Smooth muscle cell (in vitro differentiated cells): ENCODE measurements at regions not wholly inside any gene's neighbourhood (a gene's known extent, or its start where the extent isn't known, plus 50 kb on each side); places are given as distances from the start of the nearest gene placed in this dataset.

Source experiments
- DNase-seq: peaks from one replicate; lab custom pipeline; 2025; ENCODE audit not compliant: unreplicated experiment; lab: John Stamatoyannopoulos, UW
- H2AFZ ChIP-seq: fragments of 200-600 bp; sonication (generic); 2 replicates; pipeline ENCODE4 v1.6.0; 2016; ENCODE audit warnings: antibody characterized with exemption, low read depth, mild to moderate bottlenecking
- H3F3A ChIP-seq: fragments of 200-600 bp; sonication (generic); 2 replicates; pipeline ENCODE4 v1.6.0; 2017; ENCODE audit warnings: antibody characterized with exemption, low read depth
- H3K27ac ChIP-seq: fragments of 200-600 bp; sonication (generic); 2 replicates; pipeline ENCODE4 v1.5.1; 2016; ENCODE audit warnings: low read depth, mild to moderate bottlenecking
- H3K27me3 ChIP-seq: fragments of 200-600 bp; sonication (generic); 2 replicates; pipeline ENCODE4 v1.6.1; 2016; ENCODE audit warnings: low read depth, mild to moderate bottlenecking
- H3K36me3 ChIP-seq: fragments of 200-600 bp; sonication (generic); 2 replicates; pipeline ENCODE4 v1.5.1; 2016; ENCODE audit warnings: low read depth
- H3K4me1 ChIP-seq: fragments of 200-600 bp; sonication (generic); 2 replicates; pipeline ENCODE4 v1.5.1; 2016; ENCODE audit warnings: low read depth
- H3K4me2 ChIP-seq: fragments of 200-600 bp; sonication (generic); 2 replicates; pipeline ENCODE4 v1.6.0; 2016; ENCODE audit warnings: mild to moderate bottlenecking
- H3K4me3 ChIP-seq: fragments of 200-600 bp; sonication (generic); 2 replicates; pipeline ENCODE4 v1.5.1; 2016; ENCODE audit warnings: mild to moderate bottlenecking
- H3K79me2 ChIP-seq: fragments of 200-600 bp; sonication (generic); 2 replicates; pipeline ENCODE4 v1.6.0; 2016; ENCODE audit warnings: low read depth, mild to moderate bottlenecking
- H3K9ac ChIP-seq: fragments of 200-600 bp; sonication (generic); 2 replicates; pipeline ENCODE4 v1.6.0; 2016; ENCODE audit warnings: low read depth
- H3K9me3 ChIP-seq: fragments of 200-600 bp; sonication (generic); replicated peaks from 2 replicates; pipeline ENCODE4 v1.5.1; 2016; ENCODE audit warnings: low read depth
- H4K20me1 ChIP-seq: fragments of 200-600 bp; sonication (generic); 2 replicates; pipeline ENCODE4 v1.6.0; 2016; ENCODE audit warnings: low read depth
- CTCF ChIP-seq: fragments of 200-600 bp; sonication (generic); IDR thresholded peaks from 2 replicates; pipeline ENCODE4 v1.5.1; 2017; ENCODE audit warnings: borderline replicate concordance, mild to moderate bottlenecking, antibody characterized with exemption; ENCODE audit not compliant: insufficient read depth, poor library complexity, severe bottlenecking
- WGBS: methylation state at CpG from one replicate; pipeline ENCODE4 v1.1.7; 2016; ENCODE audit warnings: low lambda C conversion rate; 5-methylcytosine and 5-hydroxymethylcytosine counted together

GRCh38 chr1:106676021-106676420 lies 380.5 kb upstream of the PRMT6 start:
- no peak overlapping the region for H3K4me3 ChIP-seq
- 70% methylated on average over 2 of the region's 2 CpGs for WGBS

GRCh38 chr1:106677181-106677580 lies 379.3 kb upstream of the PRMT6 start:
- no peak overlapping the region for H2AFZ ChIP-seq
- 85% methylated on average over 3 of the region's 3 CpGs for WGBS
- no peaks in the 10 kb centered on the region for H4K20me1 ChIP-seq
- H3K36me3 ChIP-seq: no peaks in the 10 kb centered on the region
- no peak overlapping the region for H3K4me2 ChIP-seq
- H3K79me2 ChIP-seq: no peaks in the 10 kb centered on the region
- no peaks in the 10 kb centered on the region for H3K27me3 ChIP-seq
- no peaks in the 10 kb centered on the region for H3K4me1 ChIP-seq
- TF ChIP-seq CTCF: no peak
- no peaks in the 10 kb centered on the region for H3F3A ChIP-seq
- no peaks in the 10 kb centered on the region for H3K9me3 ChIP-seq
- no peak overlapping the region for H3K27ac ChIP-seq
- H3K4me3 ChIP-seq: no peak overlapping the region
- H3K9ac ChIP-seq: no peak overlapping the region
- no peak for DNase-seq

More at GRCh38 chr1:106676021-106676420, 380.5 kb upstream of the PRMT6 start:
- H2AFZ ChIP-seq: no peak overlapping the region
- H3K36me3 ChIP-seq: no peaks in the 10 kb centered on the region
- H3K27ac ChIP-seq: no peak overlapping the region
- DNase-seq: no peak
- H3F3A ChIP-seq: no peaks in the 10 kb centered on the region
- no peak for TF ChIP-seq CTCF
- H3K9me3 ChIP-seq: no peaks in the 10 kb centered on the region
- H4K20me1 ChIP-seq: no peaks in the 10 kb centered on the region
- H3K4me1 ChIP-seq: no peaks in the 10 kb centered on the region
- peak overlapping the region; percentile 1 for H3K4me2 ChIP-seq
- H3K9ac ChIP-seq: no peak overlapping the region
- no peaks in the 10 kb centered on the region for H3K27me3 ChIP-seq
- no peaks in the 10 kb centered on the region for H3K79me2 ChIP-seq

- H3K27ac ChIP-seq: no peak overlapping the region
- H3K27me3 ChIP-seq: no peaks in the 10 kb centered on the region
- no peak for TF ChIP-seq CTCF
- DNase-seq: no peak
- H3K4me2 ChIP-seq: no peak overlapping the region
- H3K4me3 ChIP-seq: no peak overlapping the region
- no peak overlapping the region for H2AFZ ChIP-seq
- 74% methylated on average over 3 of the region's 3 CpGs for WGBS
- H3K9me3 ChIP-seq: no peaks in the 10 kb centered on the region
- no peak overlapping the region for H3K9ac ChIP-seq
- H3K79me2 ChIP-seq: no peaks in the 10 kb centered on the region
- H3K36me3 ChIP-seq: no peaks in the 10 kb centered on the region
- no peaks in the 10 kb centered on the region for H3K4me1 ChIP-seq
- H4K20me1 ChIP-seq: no peaks in the 10 kb centered on the region
- no peaks in the 10 kb centered on the region for H3F3A ChIP-seq
These were observed 378.8 kb upstream of the PRMT6 start for GRCh38 chr1:106677721-106678120.

- no peak for DNase-seq
- H3K79me2 ChIP-seq: no peaks in the 10 kb centered on the region
- no peak overlapping the region for H3K9ac ChIP-seq
- H3F3A ChIP-seq: no peaks in the 10 kb centered on the region
- no peak for TF ChIP-seq CTCF
- no peaks in the 10 kb centered on the region for H4K20me1 ChIP-seq
- 77% methylated on average over 3 of the region's 3 CpGs for WGBS
- H3K4me3 ChIP-seq: no peak overlapping the region
- H3K27ac ChIP-seq: no peak overlapping the region
- H3K4me2 ChIP-seq: peak overlapping the region; percentile 24
- no peaks in the 10 kb centered on the region for H3K9me3 ChIP-seq
- H3K36me3 ChIP-seq: no peaks in the 10 kb centered on the region
- no peaks in the 10 kb centered on the region for H3K27me3 ChIP-seq
- no peak overlapping the region for H2AFZ ChIP-seq
- H3K4me1 ChIP-seq: no peaks in the 10 kb centered on the region
These were observed 378.0 kb upstream of the PRMT6 start for GRCh38 chr1:106678279-106679050.
